Heart left ventricle (tissue), 16 donors: ENCODE measurements at regions not wholly inside any gene's neighbourhood (a gene's known extent, or its start where the extent isn't known, plus 50 kb on each side); places are given as distances from the start of the nearest gene placed in this dataset.

Experiments
- ATAC-seq, 4 donors: fragments of 200-7000 bp; cut with Tn5 transposase; one replicate each; pipeline ENCODE4 v1.9.1; 2020 to 2022; ENCODE audit warnings: moderate library complexity in 4 of 4, mild to moderate bottlenecking in 3 of 4, moderate number of reproducible peaks in 1 of 4
- DNase-seq, 5 donors: peaks; one replicate each; pipeline ENCODE4 v3.0.0-alpha.2; 2020
- H3K27ac ChIP-seq, 12 donors: fragments of 200-600 bp; sonication (generic) in 4 of 12; one replicate each; pipeline versions ENCODE4 v1.5.0 to v1.8.0; 2016 to 2022; ENCODE audit warnings: mild to moderate bottlenecking in 2 of 12
- H3K27me3 ChIP-seq, 9 donors: fragments of 200-600 bp; sonication (generic) in 2 of 9; one replicate each; pipeline versions ENCODE4 v1.5.1 to v1.8.0; 2016 to 2022; ENCODE audit warnings: mild to moderate bottlenecking in 3 of 9
- H3K36me3 ChIP-seq, 9 donors: fragments of 200-600 bp; sonication (generic) in 2 of 9; one replicate each; pipeline versions ENCODE4 v1.5.0 to v1.8.0; 2018 to 2022; ENCODE audit warnings: mild to moderate bottlenecking in 2 of 9
- H3K4me1 ChIP-seq, 12 donors: fragments of 200-600 bp; sonication (generic) in 4 of 12; one replicate each; pipeline versions ENCODE4 v1.5.0 to v1.8.0; 2016 to 2022; ENCODE audit warnings: mild to moderate bottlenecking in 3 of 12
- H3K4me3 ChIP-seq, 12 donors: fragments of 200-600 bp; sonication (generic) in 4 of 12; one replicate each; pipeline versions ENCODE4 v1.5.0 to v1.8.0; 2017 to 2022; ENCODE audit warnings: mild to moderate bottlenecking in 9 of 12, moderate library complexity in 4 of 12
- H3K9me3 ChIP-seq, 12 donors: fragments of 200-600 bp; sonication (generic) in 4 of 12; one replicate each; pipeline versions ENCODE4 v1.5.0 to v1.8.0; 2016 to 2022; ENCODE audit warnings: mild to moderate bottlenecking in 1 of 12
- CTCF ChIP-seq, 12 donors: fragments of 200-600 bp; sonication (generic) in 4 of 12; IDR thresholded peaks; one replicate each; pipeline versions ENCODE4 v1.5.0 to v1.8.0; 2018 to 2022; ENCODE audit warnings: antibody characterized with exemption in 12 of 12, mild to moderate bottlenecking in 5 of 12
- POLR2A ChIP-seq, 2 donors: fragments of 450-650 bp; IDR thresholded peaks; one replicate each; pipeline ENCODE4 v1.6.1; 2017; ENCODE audit warnings: antibody characterized with exemption in 2 of 2, mild to moderate bottlenecking in 2 of 2, moderate library complexity in 2 of 2
- WGBS, 4 donors: extraction: QIAGEN DNeasy Blood & Tissue Kit in 2 of 4; methylation state at CpG; one replicate each; pipeline versions ENCODE4 v1.1.5 to v1.1.7; 2013 to 2018; 5-methylcytosine and 5-hydroxymethylcytosine counted together
- intact Hi-C, 10 donors: fragments of 100-400 bp; cut with DNase I; formaldehyde crosslinking; loops; one replicate each; pipeline versions ENCODE4 v1.11.1 to v1.14.2; 2022
- donor health status: ischemic (EF 13 %, LVEDD 7.1; RV severe dilation, severe dysfunction).
- donor health status: healthy with polysubstance abuse.
- donor health status: DM: no; HTN: yes; CAD: no.
- donor health status: DM: no; HTN: no; CAD: no.
- donor health status: ischemic (EF 25% LVEDD 6.9; RV normal size, moderate dysfunction).
- donor health status: ischemic (EF 25% LVEDD 5.7; RV mildly dilated, moderate dysfunction).
- donor health status: healthy.
- donor health status: DM: yes; HTN: yes; CAD: no.
- donor health status: ischemic (EF 35%, LVEDD 5.7; RV mildly dilated, moderate dysfunction).
- donor health status: nonischemic (EF 11% LVEDD 7.7; RV severe dilation, severe dysfunction).
- donor health status: DM: yes; HTN: yes; CAD: no.
- donor health status: PGD.
- donor health status: ischemic (EF 29% LVEDD 5.4; RV normal size, mild dysfunction).
- donor health status: nonischemic (EF 23%, LVEDD 6.1; RV moderate dilation, normal function).

DNA sequence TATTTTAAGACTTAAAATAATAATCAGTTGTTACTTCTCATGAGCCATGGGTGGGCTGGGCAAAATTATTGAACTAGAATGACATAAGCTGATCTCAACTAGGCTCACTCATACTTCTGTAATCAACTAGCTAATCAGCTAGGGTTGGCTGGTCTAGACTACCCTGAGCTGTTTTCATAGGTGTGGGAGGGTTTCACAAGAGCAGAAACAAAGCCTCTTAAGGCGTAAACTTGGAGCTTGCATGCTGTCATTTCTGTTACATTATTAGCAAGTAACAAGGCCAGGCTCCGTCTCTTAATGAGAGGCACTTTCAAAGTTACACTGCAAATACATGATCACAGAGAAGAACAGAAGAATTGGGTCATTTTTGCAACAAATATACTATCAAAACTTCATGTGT, 57.2 kb upstream of the GHR start:
- TF ChIP-seq CTCF (IDR thresholded peaks at IDR 0.05) (no peak), POLR2A (IDR thresholded peaks at IDR 0.05) (no peak)
- Histone ChIP-seq H3K36me3 (no peaks in the 10 kb centered on the region), H3K4me3 (no peak overlapping the region), H3K9me3 (no peaks in the 10 kb centered on the region), H3K4me1 (no peaks in the 10 kb centered on the region), H3K27me3 (no peaks in the 10 kb centered on the region), H3K27ac (no peak overlapping the region)
- WGBS, 4 donors: 70 to 91% (median 85%) methylated on average over 2 of the region's 2 CpGs
- intact Hi-C loops: no loop called here
- no peak for DNase-seq
- ATAC-seq: no peak
